ENCODE measurements at regions not wholly inside any gene's neighbourhood (a gene's known extent, or its start where the extent isn't known, plus 50 kb on each side); places are given as distances from the start of the nearest gene placed in this dataset.

DNA sequence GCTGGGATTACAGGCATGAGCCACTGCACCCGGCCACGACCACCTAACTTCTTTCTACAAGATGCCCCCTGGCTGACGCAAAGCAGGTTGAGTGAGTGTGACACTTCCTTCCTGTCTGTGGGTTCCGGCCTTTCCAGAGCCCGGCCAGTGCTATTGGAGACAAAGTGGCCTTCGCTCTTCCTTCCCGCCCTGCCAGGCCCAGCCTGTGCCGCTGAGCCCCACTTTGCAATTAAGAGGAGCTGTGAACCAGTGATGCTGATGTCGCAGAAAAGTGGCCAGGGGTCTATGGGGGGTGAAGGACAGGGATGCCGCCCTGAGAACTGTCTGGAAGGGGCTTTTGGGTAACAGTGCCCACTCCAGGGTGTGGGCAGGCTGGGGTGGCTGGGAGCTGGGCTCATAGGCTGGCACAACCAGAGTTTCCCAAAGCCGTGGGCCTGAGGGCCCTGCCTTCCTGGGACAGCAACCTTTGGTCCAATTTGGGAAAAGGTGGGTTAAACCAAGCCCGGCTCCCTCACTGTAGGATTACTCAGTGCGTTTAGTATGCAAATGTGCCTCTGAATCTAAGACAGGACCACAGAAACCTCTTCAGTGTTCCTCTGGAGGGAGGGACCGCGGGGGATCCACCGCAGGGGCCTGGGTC lies 174.9 kb downstream of the SEC14L1 start:
- no peak for DNase-seq
- intact Hi-C loops (cut with micrococcal nuclease): no loop called here
- peaks cover 20% of the 10 kb centered on the region for H3K4me1 Mint-ChIP-seq (ENCODE audit: low read depth)

GRCh38 chr17:77316191-77316641 lies 175.4 kb downstream of the SEC14L1 start:
- no peaks in the 10 kb centered on the region for H3K36me3 Mint-ChIP-seq (ENCODE audit: low read depth)
- CTCF ChIA-PET: no interaction called here
- H3K9me3 Mint-ChIP-seq: no peaks in the 10 kb centered on the region
- H3K27me3 Mint-ChIP-seq (ENCODE audit: low read depth): no peaks in the 10 kb centered on the region
- H3K4me1 Mint-ChIP-seq (ENCODE audit: low read depth): peaks cover 24% of the 10 kb centered on the region
- no peak overlapping the region for H3K4me3 Mint-ChIP-seq
- H3K27ac Mint-ChIP-seq: no peak overlapping the region
- intact Hi-C loops (cut with micrococcal nuclease): no loop called here
- DNase-seq: no peak

More for the DNA sequence above, 174.9 kb downstream of the SEC14L1 start:
- H3K4me3 Mint-ChIP-seq: no peak overlapping the region
- peak overlapping the region; percentile 18 for H3K27ac Mint-ChIP-seq
- CTCF ChIA-PET: no interaction called here
- H3K36me3 Mint-ChIP-seq (ENCODE audit: low read depth): no peaks in the 10 kb centered on the region
- H3K9me3 Mint-ChIP-seq: no peaks in the 10 kb centered on the region
- no peaks in the 10 kb centered on the region for H3K27me3 Mint-ChIP-seq (ENCODE audit: low read depth)

GRCh38 chr17:77316651-77317050 lies 175.9 kb downstream of the SEC14L1 start:
- Mint-ChIP-seq H3K4me3 (no peak overlapping the region), H3K36me3 (ENCODE audit: low read depth) (no peaks in the 10 kb centered on the region), H3K27me3 (ENCODE audit: low read depth) (no peaks in the 10 kb centered on the region), H3K9me3 (no peaks in the 10 kb centered on the region), H3K27ac (no peak overlapping the region), H3K4me1 (ENCODE audit: low read depth) (peaks cover 26% of the 10 kb centered on the region)
- CTCF ChIA-PET: no interaction called here
- DNase-seq: no peak
- intact Hi-C loops (cut with micrococcal nuclease): no loop called here

DNA sequence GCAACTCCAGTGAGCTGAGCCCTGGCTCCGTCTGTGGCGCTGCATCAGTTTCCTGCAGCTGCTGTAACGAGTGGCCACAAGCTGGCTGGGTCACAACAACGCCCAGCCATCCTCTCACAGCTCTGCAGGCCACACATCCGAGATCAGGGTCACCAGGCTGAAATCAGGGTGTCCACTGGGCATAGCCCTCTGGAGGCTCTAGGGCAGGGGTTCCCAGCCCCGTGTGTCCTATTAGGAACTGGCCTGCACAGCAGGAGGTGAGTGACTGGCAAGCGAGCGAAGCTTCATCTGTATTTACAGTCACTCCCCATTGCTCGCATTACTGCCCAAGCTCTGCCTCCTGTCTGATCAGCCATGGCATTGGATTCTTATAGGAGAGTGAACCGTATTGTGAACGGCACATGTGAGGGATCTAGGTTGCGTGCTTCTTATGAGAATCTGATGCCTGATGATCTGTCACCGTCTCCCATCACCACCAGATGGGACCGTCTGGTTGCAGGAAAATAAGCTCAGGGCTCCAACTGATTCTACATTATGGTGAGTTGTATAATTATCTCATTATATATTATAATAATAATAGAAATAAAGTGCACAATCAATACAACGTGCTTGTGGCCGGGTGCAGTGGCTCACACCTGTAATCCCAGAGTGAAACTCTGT lies 176.5 kb downstream of the SEC14L1 start:
- Mint-ChIP-seq H3K4me3 (no peak overlapping the region), H3K27ac (no peak overlapping the region), H3K36me3 (ENCODE audit: low read depth) (no peaks in the 10 kb centered on the region), H3K4me1 (ENCODE audit: low read depth) (peaks cover 26% of the 10 kb centered on the region), H3K27me3 (ENCODE audit: low read depth) (no peaks in the 10 kb centered on the region), H3K9me3 (no peaks in the 10 kb centered on the region)
- DNase-seq: no peak
- CTCF ChIA-PET: no interaction called here
- intact Hi-C loops (cut with micrococcal nuclease): no loop called here

GRCh38 chr17:77318021-77318420 lies 177.3 kb downstream of the SEC14L1 start:
- CTCF ChIA-PET: no interaction called here
- no peaks in the 10 kb centered on the region for H3K36me3 Mint-ChIP-seq (ENCODE audit: low read depth)
- H3K27me3 Mint-ChIP-seq (ENCODE audit: low read depth): no peaks in the 10 kb centered on the region
- DNase-seq: no peak
- H3K27ac Mint-ChIP-seq: peak overlapping the region; percentile 19
- H3K4me1 Mint-ChIP-seq (ENCODE audit: low read depth): peaks cover 26% of the 10 kb centered on the region
- intact Hi-C loops (cut with micrococcal nuclease): no loop called here
- no peak overlapping the region for H3K4me3 Mint-ChIP-seq
- H3K9me3 Mint-ChIP-seq: no peaks in the 10 kb centered on the region

DNA sequence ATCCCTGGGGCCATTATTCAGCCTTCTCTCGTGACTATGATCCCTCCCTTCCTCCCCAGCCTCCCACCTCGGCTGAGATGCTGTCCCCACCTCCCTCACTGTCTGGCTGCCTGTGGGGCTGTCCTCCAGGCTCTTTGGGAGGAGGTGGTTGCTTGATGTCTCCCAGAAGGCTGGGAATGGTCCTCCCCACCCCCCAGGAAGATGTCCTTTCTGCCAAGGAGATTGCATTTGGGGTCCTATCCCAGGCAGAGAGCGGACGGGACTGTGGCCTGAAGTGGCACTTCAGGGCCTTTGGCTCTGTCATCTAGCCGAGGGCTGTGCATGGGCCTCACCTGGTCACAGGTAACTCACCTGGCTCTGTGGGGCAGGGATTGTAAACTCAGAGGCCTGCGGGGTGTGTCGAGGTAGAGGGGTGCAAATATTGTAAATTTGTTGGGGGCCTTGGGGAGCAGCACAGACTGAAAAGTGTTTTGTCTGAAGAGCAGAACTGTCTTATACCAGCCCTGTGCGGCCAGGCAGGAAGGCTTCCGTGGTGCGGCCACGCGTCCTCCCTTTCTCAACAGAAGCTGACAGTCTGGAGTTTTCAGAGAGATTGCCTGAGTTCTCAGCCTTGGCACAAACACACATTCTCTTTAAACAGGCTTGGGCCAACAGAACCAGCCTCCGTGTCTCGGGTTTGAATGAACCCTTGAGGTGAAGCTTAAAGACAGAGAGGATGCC lies 177.9 kb downstream of the SEC14L1 start:
- CTCF ChIA-PET: no interaction called here
- intact Hi-C loops (cut with micrococcal nuclease): no loop called here
- H3K27ac Mint-ChIP-seq: peak overlapping the region; percentile 93
- no peaks in the 10 kb centered on the region for H3K36me3 Mint-ChIP-seq (ENCODE audit: low read depth)
- no peaks in the 10 kb centered on the region for H3K9me3 Mint-ChIP-seq
- DNase-seq: no peak
- H3K4me1 Mint-ChIP-seq (ENCODE audit: low read depth): peaks cover 30% of the 10 kb centered on the region
- H3K27me3 Mint-ChIP-seq (ENCODE audit: low read depth): no peaks in the 10 kb centered on the region
- peak overlapping the region; percentile 95 for H3K4me3 Mint-ChIP-seq

GRCh38 chr17:77319211-77320043 lies 178.7 kb downstream of the SEC14L1 start:
- CTCF ChIA-PET: no interaction called here
- no peaks in the 10 kb centered on the region for H3K36me3 Mint-ChIP-seq (ENCODE audit: low read depth)
- no peaks in the 10 kb centered on the region for H3K9me3 Mint-ChIP-seq
- peak overlapping the region; percentile 95 for H3K4me3 Mint-ChIP-seq
- intact Hi-C loops (cut with micrococcal nuclease): no loop called here
- no peaks in the 10 kb centered on the region for H3K27me3 Mint-ChIP-seq (ENCODE audit: low read depth)
- peak; percentile 91 for DNase-seq
- peaks cover 38% of the 10 kb centered on the region for H3K4me1 Mint-ChIP-seq (ENCODE audit: low read depth)
- peak overlapping the region; percentile 93 for H3K27ac Mint-ChIP-seq

- Mint-ChIP-seq H3K27me3 (ENCODE audit: low read depth) (no peaks in the 10 kb centered on the region), H3K4me3 (peak overlapping the region; percentile 95), H3K9me3 (no peaks in the 10 kb centered on the region), H3K4me1 (ENCODE audit: low read depth) (peaks cover 44% of the 10 kb centered on the region), H3K36me3 (ENCODE audit: low read depth) (no peaks in the 10 kb centered on the region), H3K27ac (no peak overlapping the region)
- DNase-seq: no peak
- CTCF ChIA-PET: no interaction called here
- intact Hi-C loops (cut with micrococcal nuclease): no loop called here
These were observed 179.3 kb downstream of the SEC14L1 start for GRCh38 chr17:77320044-77320440.

DNA sequence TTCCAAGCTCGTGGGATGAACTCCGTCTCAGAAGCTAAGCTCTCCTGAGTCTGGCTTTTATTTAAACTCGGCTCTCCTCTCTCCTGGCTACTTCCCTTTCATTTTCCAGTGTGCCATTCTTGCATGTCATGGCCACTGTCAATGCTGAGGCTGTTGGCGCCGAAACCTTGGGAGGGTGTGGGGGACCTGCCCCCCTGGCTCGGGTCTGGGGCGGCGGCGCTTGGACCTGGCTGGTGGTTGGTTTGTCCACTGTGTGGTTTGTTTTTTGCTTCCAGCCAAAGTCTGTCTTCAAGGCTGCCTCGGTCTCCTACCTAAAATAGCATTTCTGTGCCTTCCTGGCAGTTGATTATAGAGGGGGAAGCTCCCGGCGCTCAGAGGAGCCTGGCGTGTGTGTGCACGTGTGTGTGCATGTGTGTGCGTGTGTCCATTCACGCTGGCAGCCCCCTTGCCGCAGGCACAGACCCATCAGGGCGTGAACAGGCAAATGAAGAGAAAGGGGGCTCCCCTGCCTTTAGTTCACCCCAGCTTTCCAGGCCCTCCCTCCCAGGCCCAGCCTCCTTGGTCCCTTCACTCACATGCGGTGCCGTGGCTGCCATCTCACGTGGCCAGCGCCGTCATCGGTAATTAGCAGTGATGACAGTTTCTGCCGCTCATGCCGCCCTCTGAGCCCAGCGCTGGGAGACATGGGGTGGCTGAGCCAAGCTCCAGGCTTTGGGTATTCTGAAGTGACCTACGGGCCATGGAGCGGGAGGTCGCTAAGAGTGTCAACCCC lies 179.9 kb downstream of the SEC14L1 start:
- H3K4me3 Mint-ChIP-seq: peak overlapping the region; percentile 95
- no peak for DNase-seq
- no peaks in the 10 kb centered on the region for H3K27me3 Mint-ChIP-seq (ENCODE audit: low read depth)
- no peaks in the 10 kb centered on the region for H3K9me3 Mint-ChIP-seq
- no peaks in the 10 kb centered on the region for H3K36me3 Mint-ChIP-seq (ENCODE audit: low read depth)
- intact Hi-C loops (cut with micrococcal nuclease): no loop called here
- no peak overlapping the region for H3K27ac Mint-ChIP-seq
- peaks cover 50% of the 10 kb centered on the region for H3K4me1 Mint-ChIP-seq (ENCODE audit: low read depth)
- CTCF ChIA-PET: no interaction called here

DNA sequence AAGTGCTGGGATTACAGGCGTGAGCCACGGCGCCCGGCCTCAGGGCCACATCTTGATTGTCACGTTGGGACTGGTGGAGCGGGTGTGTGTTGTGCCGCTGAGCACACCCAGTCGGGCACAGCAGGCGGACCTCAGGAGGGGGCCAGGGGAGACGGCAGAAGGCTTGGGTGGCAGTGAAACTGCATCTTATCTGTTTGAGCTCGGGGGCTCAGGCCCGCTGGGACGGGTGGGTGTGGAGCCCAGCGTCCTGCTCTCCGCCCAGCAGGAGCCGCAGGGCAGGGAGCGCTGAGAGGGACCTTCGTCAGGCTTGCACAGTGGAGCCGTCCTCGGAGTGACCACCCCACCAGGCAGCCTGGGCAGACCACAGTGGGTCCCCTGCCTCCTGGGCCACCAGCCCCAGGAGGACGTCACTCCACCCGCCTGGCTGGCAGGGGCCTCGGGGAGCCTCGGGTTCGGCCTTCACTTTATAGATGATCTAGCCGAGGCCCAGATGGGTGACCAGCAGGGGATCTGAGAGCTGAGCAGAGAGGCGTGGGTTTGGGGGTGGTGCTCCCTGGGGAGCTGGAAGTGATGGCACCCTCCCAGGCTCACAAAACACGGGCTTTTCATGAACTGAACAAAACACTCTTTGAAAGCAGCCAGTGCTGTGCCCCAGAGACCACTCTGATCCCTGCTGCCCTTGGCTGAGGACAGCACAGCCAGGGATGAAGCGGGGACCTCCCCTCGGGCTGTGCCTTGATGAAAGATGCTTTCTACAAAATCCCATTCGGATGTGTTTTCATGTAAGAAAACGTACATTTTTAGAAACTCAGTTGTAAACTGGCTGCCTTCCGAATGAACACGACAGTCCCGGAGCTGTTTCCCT lies 181.1 kb downstream of the SEC14L1 start:
- H3K36me3 Mint-ChIP-seq (ENCODE audit: low read depth): no peaks in the 10 kb centered on the region
- CTCF ChIA-PET: interaction anchor here (0.5 kb wide), 1 partner anchor 56 kb away, joined by 3 read pairs; no protein-coding TSS in a partner anchor

More for the DNA sequence above, 181.1 kb downstream of the SEC14L1 start:
- no peak for DNase-seq
- Mint-ChIP-seq H3K27me3 (ENCODE audit: low read depth) (no peaks in the 10 kb centered on the region), H3K27ac (peak overlapping the region; percentile 53), H3K4me1 (ENCODE audit: low read depth) (peaks cover 62% of the 10 kb centered on the region), H3K4me3 (no peak overlapping the region), H3K9me3 (no peaks in the 10 kb centered on the region)
- intact Hi-C loops (cut with micrococcal nuclease): no loop called here

All from activated naive CD4-positive, alpha-beta T cell treated with anti-CD3 and anti-CD28 coated beads for 36 hours (primary cell).